C4-2B (cell line): ENCODE measurements at regions not wholly inside any gene's neighbourhood (a gene's known extent, or its start where the extent isn't known, plus 50 kb on each side); places are given as distances from the start of the nearest gene placed in this dataset.

ENCODE experiments used
- CTCF ChIP-seq: fragments of 450-650 bp; conservative IDR thresholded peaks from 2 replicates; pipeline ENCODE4 v1.5.1; 2017; ENCODE audit warnings: mild to moderate bottlenecking
- ZFX ChIP-seq: fragments of 450-650 bp; IDR thresholded peaks from 2 replicates; pipeline ENCODE4 v1.6.1; 2017

GRCh38 chr6:126786262-126786661 is 332.2 kb upstream of the RSPO3 start:
- TF ChIP-seq ZFX: no peak
- TF ChIP-seq CTCF: no peak
